NCI-H128 (cell line): ENCODE measurements at regions not wholly inside any gene's neighbourhood (a gene's known extent, or its start where the extent isn't known, plus 50 kb on each side); places are given as distances from the start of the nearest gene placed in this dataset.

Experiments
- DNase-seq: peaks from one replicate; lab custom pipeline; 2025; ENCODE audit not compliant: unreplicated experiment; lab: John Stamatoyannopoulos, UW

- DNase-seq, result no peak
Measured at GRCh38 chr15:98025237-98025636, 64.7 kb downstream of the ARRDC4 start.

- no peak for DNase-seq
Measured at GRCh38 chr15:98034731-98035130, 74.2 kb downstream of the ARRDC4 start.

- DNase-seq, result no peak
Measured at GRCh38 chr15:98035134-98035533, 74.6 kb downstream of the ARRDC4 start.

GRCh38 chr15:98035577-98036010 is 75.1 kb downstream of the ARRDC4 start:
- DNase-seq, result no peak

- DNase-seq, result no peak
Measured at GRCh38 chr15:98039596-98039995, 79.1 kb downstream of the ARRDC4 start.

- no peak for DNase-seq
Measured at GRCh38 chr15:98040146-98040545, 79.6 kb downstream of the ARRDC4 start.

GRCh38 chr15:98043160-98044014 is 82.9 kb downstream of the ARRDC4 start:
- no peak for DNase-seq

- DNase-seq, result no peak
Measured at GRCh38 chr15:98051734-98052133, 91.2 kb downstream of the ARRDC4 start.

- DNase-seq, result no peak
Measured at GRCh38 chr15:98057453-98057852, 97.0 kb downstream of the ARRDC4 start.

- no peak for DNase-seq
Measured at GRCh38 chr15:98062869-98063268, 102.4 kb downstream of the ARRDC4 start.

- no peak for DNase-seq
Measured at GRCh38 chr15:98063315-98063714, 102.8 kb downstream of the ARRDC4 start.

GRCh38 chr15:98063871-98064270 is 103.4 kb downstream of the ARRDC4 start:
- DNase-seq, result no peak

GRCh38 chr15:98067339-98067738 is 106.8 kb downstream of the ARRDC4 start:
- DNase-seq, result no peak

GRCh38 chr15:98069256-98069655 is 108.8 kb downstream of the ARRDC4 start:
- no peak for DNase-seq

- DNase-seq, result no peak
Measured at GRCh38 chr15:98070137-98070536, 109.6 kb downstream of the ARRDC4 start.

GRCh38 chr15:98071786-98072185 is 111.3 kb downstream of the ARRDC4 start:
- DNase-seq, result no peak

- DNase-seq, result no peak
Measured at GRCh38 chr15:98075441-98075840, 114.9 kb downstream of the ARRDC4 start.

GRCh38 chr15:98076021-98076816 is 115.7 kb downstream of the ARRDC4 start:
- DNase-seq, result no peak

GRCh38 chr15:98077186-98077585 is 116.7 kb downstream of the ARRDC4 start:
- DNase-seq, result no peak

GRCh38 chr15:98080791-98081190 is 120.3 kb downstream of the ARRDC4 start:
- no peak for DNase-seq

GRCh38 chr15:98083203-98083910 is 122.9 kb downstream of the ARRDC4 start:
- DNase-seq, result no peak
